Panc1 (cell line): ENCODE measurements at regions not wholly inside any gene's neighbourhood (a gene's known extent, or its start where the extent isn't known, plus 50 kb on each side); places are given as distances from the start of the nearest gene placed in this dataset.

Source experiments
- ATAC-seq: fragments of 200-7000 bp; cut with Tn5 transposase; 2 replicates; pipeline ENCODE4 v1.9.1; 2020; ENCODE audit warnings: mild to moderate bottlenecking, moderate library complexity
- BruUV-seq: library from RNA; stranded (reverse); fragments of 400-500 nt; replicated peaks from 2 replicates; lab custom pipeline; 2021; lab: Mats Ljungman, UMichigan
- CTCF ChIA-PET: fragments of 300-600 bp; sonication (Branson Sonifier 250); formaldehyde crosslinking; loops from one replicate; lab custom pipeline; 2022; ENCODE audit warnings: antibody characterized with exemption; lab: Charles Lee
- POLR2A ChIA-PET: fragments of 300-600 bp; sonication (Branson Sonifier 250); formaldehyde crosslinking; loops from one replicate; lab custom pipeline; 2022; ENCODE audit warnings: antibody characterized with exemption; lab: Charles Lee
- DNase-seq: peaks from one replicate; pipeline ENCODE4 v3.0.0-alpha.2; 2010; ENCODE audit warnings: low read depth, low spot score
- H3K27ac ChIP-seq: 2 replicates; pipeline ENCODE4 v1.5.1; 2011; ENCODE audit warnings: mild to moderate bottlenecking, low read length, inconsistent platforms
- H3K27me3 ChIP-seq: fragments of 200-500 bp; sonication (Bioruptor generic); 2 replicates; pipeline ENCODE4 v1.6.0; 2014; ENCODE audit warnings: low read length, inconsistent platforms; ENCODE audit not compliant: control insufficient read depth, insufficient read depth
- H3K36me3 ChIP-seq: fragments of 200-500 bp; sonication (Bioruptor generic); 2 replicates; pipeline ENCODE4 v1.5.1; 2014; ENCODE audit warnings: inconsistent platforms, mild to moderate bottlenecking, low read length, moderate library complexity; ENCODE audit not compliant: control insufficient read depth, insufficient read depth
- H3K4me1 ChIP-seq: 2 replicates; pipeline ENCODE4 v1.5.1; 2011; ENCODE audit warnings: inconsistent platforms, mild to moderate bottlenecking, low read length, moderate library complexity; ENCODE audit not compliant: control insufficient read depth, insufficient read depth
- H3K4me3 ChIP-seq, 2 experiments: 2 replicates each; pipeline ENCODE4 v1.5.1; 2011 to 2012; ENCODE audit warnings: low read depth in 2 of 2, low read length in 2 of 2, mild to moderate bottlenecking in 2 of 2, inconsistent platforms in 1 of 2, moderate library complexity in 1 of 2
- H3K9me3 ChIP-seq: fragments of 200-500 bp; sonication (Bioruptor generic); 2 replicates; pipeline ENCODE4 v1.5.1; 2014; ENCODE audit warnings: low read depth, mild to moderate bottlenecking, inconsistent platforms, low read length, moderate library complexity; ENCODE audit not compliant: control insufficient read depth, insufficient read depth
- POLR2AphosphoS5 ChIP-seq: IDR thresholded peaks from 2 replicates; pipeline ENCODE4 v1.6.1; 2012; ENCODE audit warnings: mild to moderate bottlenecking, low read depth, low read length, moderate library complexity
- SIN3A ChIP-seq: IDR thresholded peaks from 2 replicates; pipeline ENCODE4 v1.6.1; 2012; ENCODE audit warnings: low read depth, mild to moderate bottlenecking, low read length, moderate library complexity, borderline replicate concordance; ENCODE audit not compliant: insufficient read depth
- TCF7L2 ChIP-seq: IDR thresholded peaks from 2 replicates; pipeline ENCODE4 v1.6.1; 2011; ENCODE audit warnings: mild to moderate bottlenecking, low read depth, low read length, inconsistent platforms
- in situ Hi-C: cut with HindIII; loops from 2 replicates; pipeline ENCODE4 v1.10.0; 2016; ENCODE audit warnings: low sequenced_read_pairs, low pct_unique_long_range_greater_than_20kb
- intact Hi-C: fragments of 100-400 bp; cut with micrococcal nuclease; formaldehyde crosslinking; loops from one replicate; pipeline ENCODE4 v1.10.0; 2022; ENCODE audit not compliant: unreplicated experiment
- TF ChIP-seq, protein P1 (sequence below): fragments of 450-650 bp; IDR thresholded peaks from 2 replicates; pipeline ENCODE4 v1.5.1; 2017; ENCODE audit warnings: mild to moderate bottlenecking
- TF ChIP-seq, protein P2 (sequence below), 2 experiments: IDR thresholded peaks; 2 replicates each; pipeline ENCODE4 v1.6.1; 2011 to 2012; ENCODE audit warnings: low read depth in 2 of 2, control low read depth in 1 of 2, low read length in 1 of 2, mild to moderate bottlenecking in 1 of 2, moderate library complexity in 1 of 2; ENCODE audit not compliant: insufficient read depth in 1 of 2

DNA sequence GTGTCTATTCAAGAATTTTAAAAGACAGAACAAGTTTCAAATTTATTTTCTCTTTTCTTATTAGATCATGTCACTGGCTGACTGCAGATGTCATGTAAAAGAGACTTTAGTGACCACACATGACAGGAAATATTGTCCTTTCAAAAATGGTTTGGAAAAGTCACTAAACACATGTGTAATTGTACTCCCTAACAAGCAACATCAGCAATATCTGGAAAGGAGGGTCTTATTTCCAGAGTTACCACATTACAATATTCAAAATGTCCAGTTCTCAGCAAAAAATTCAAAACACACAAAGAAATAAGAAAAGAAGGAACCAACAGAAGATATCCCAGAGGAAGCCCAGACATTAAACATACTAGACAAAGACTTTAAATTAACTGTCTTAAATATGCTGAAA, 197.1 kb downstream of the EN1 start:
- BruUV-seq: no TSS peak

DNA sequence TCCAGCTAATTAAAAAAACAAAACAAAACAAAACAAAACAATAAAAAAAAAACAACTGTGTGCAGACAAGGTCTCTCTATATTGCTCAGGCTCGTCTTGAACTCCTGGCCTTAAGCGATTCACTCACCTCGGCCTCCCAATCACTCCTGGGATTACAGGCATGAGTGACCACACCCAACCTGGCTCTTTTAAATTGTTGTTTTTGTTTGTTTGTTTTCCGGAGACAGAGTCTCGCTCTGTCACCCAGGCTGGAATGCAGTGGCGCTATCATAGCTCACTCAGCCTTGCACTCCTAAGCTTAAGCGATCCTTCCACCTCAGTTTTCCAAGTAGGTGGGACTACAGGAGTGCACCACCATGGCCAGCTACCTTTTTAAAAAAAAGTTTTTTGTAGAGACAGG, 201.6 kb downstream of the EN1 start:
- no peak overlapping the region for H3K4me3 ChIP-seq
- H3K36me3 ChIP-seq: no peaks in the 10 kb centered on the region
- no peak for DNase-seq
- no peaks in the 10 kb centered on the region for H3K4me1 ChIP-seq
- no peaks in the 10 kb centered on the region for H3K27me3 ChIP-seq
- no TSS peak for BruUV-seq
- intact Hi-C loops (no loop called here), in situ Hi-C loops (no loop called here)
- H3K9me3 ChIP-seq: no peaks in the 10 kb centered on the region
- TF ChIP-seq, protein P1, sequence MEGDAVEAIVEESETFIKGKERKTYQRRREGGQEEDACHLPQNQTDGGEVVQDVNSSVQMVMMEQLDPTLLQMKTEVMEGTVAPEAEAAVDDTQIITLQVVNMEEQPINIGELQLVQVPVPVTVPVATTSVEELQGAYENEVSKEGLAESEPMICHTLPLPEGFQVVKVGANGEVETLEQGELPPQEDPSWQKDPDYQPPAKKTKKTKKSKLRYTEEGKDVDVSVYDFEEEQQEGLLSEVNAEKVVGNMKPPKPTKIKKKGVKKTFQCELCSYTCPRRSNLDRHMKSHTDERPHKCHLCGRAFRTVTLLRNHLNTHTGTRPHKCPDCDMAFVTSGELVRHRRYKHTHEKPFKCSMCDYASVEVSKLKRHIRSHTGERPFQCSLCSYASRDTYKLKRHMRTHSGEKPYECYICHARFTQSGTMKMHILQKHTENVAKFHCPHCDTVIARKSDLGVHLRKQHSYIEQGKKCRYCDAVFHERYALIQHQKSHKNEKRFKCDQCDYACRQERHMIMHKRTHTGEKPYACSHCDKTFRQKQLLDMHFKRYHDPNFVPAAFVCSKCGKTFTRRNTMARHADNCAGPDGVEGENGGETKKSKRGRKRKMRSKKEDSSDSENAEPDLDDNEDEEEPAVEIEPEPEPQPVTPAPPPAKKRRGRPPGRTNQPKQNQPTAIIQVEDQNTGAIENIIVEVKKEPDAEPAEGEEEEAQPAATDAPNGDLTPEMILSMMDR: no peak
- TF ChIP-seq SIN3A (no peak), POLR2AphosphoS5 (no peak), TCF7L2 (no peak)
- TF ChIP-seq, protein P2, sequence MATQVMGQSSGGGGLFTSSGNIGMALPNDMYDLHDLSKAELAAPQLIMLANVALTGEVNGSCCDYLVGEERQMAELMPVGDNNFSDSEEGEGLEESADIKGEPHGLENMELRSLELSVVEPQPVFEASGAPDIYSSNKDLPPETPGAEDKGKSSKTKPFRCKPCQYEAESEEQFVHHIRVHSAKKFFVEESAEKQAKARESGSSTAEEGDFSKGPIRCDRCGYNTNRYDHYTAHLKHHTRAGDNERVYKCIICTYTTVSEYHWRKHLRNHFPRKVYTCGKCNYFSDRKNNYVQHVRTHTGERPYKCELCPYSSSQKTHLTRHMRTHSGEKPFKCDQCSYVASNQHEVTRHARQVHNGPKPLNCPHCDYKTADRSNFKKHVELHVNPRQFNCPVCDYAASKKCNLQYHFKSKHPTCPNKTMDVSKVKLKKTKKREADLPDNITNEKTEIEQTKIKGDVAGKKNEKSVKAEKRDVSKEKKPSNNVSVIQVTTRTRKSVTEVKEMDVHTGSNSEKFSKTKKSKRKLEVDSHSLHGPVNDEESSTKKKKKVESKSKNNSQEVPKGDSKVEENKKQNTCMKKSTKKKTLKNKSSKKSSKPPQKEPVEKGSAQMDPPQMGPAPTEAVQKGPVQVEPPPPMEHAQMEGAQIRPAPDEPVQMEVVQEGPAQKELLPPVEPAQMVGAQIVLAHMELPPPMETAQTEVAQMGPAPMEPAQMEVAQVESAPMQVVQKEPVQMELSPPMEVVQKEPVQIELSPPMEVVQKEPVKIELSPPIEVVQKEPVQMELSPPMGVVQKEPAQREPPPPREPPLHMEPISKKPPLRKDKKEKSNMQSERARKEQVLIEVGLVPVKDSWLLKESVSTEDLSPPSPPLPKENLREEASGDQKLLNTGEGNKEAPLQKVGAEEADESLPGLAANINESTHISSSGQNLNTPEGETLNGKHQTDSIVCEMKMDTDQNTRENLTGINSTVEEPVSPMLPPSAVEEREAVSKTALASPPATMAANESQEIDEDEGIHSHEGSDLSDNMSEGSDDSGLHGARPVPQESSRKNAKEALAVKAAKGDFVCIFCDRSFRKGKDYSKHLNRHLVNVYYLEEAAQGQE (IDR thresholded peaks at IDR 0.05; ENCODE audit: insufficient read depth in 1 of 2, low read depth in 2 of 2, low read length in 1 of 2): no peak
- ChIA-PET POLR2A (no interaction called here), CTCF (interaction anchor here (0.7 kb wide), 1 partner anchor 139 kb away, joined by 3 read pairs; no protein-coding TSS in a partner anchor)
- H3K27ac ChIP-seq: no peak overlapping the region
- ATAC-seq: no peak

More for the DNA sequence above, 197.1 kb downstream of the EN1 start:
- Histone ChIP-seq H3K9me3 (0 out of 2 replicates have a peak, but pooled peaks cover 4% of the 10 kb centered on the region), H3K4me3 (no peak overlapping the region), H3K4me1 (no peaks in the 10 kb centered on the region), H3K36me3 (no peaks in the 10 kb centered on the region), H3K27ac (no peak overlapping the region), H3K27me3 (no peaks in the 10 kb centered on the region)
- ChIA-PET POLR2A (no interaction called here), CTCF (no interaction called here)
- intact Hi-C loops: no loop called here
- in situ Hi-C loops: no loop called here
- DNase-seq: no peak
- TF ChIP-seq TCF7L2 (no peak), POLR2AphosphoS5 (no peak), SIN3A (no peak)
- TF ChIP-seq, protein P2 (IDR thresholded peaks at IDR 0.05; ENCODE audit: insufficient read depth in 1 of 2, low read depth in 2 of 2, low read length in 1 of 2): no peak
- TF ChIP-seq, protein P1: no peak
- no peak for ATAC-seq
